Fibroblast of lung (primary cell): ENCODE measurements at regions not wholly inside any gene's neighbourhood (a gene's known extent, or its start where the extent isn't known, plus 50 kb on each side); places are given as distances from the start of the nearest gene placed in this dataset.

ENCODE experiments used
- DNase-seq, 2 donors: peaks; one replicate each; pipeline versions ENCODE4 v3.0.0 to v3.0.0-alpha.2; 2010; ENCODE audit warnings: low read depth in 2 of 2
- H2AFZ ChIP-seq: 2 replicates; pipeline ENCODE4 v1.5.1; 2012; ENCODE audit warnings: low read length, control low read depth, inconsistent platforms
- H3K27ac ChIP-seq: 2 replicates; pipeline ENCODE4 v1.5.1; 2011; ENCODE audit warnings: low read length, control low read depth; ENCODE audit not compliant: insufficient read depth
- H3K27me3 ChIP-seq: 2 replicates; pipeline ENCODE4 v1.5.1; 2011; ENCODE audit warnings: mild to moderate bottlenecking, low read length; ENCODE audit not compliant: control insufficient read depth, insufficient read depth
- H3K36me3 ChIP-seq: 2 replicates; pipeline ENCODE4 v1.5.1; 2011; ENCODE audit warnings: low read length; ENCODE audit not compliant: control insufficient read depth, insufficient read depth
- H3K4me1 ChIP-seq: 2 replicates; pipeline ENCODE4 v1.5.1; 2011; ENCODE audit warnings: low read length; ENCODE audit not compliant: control insufficient read depth, insufficient read depth; ENCODE audit errors: extremely low read depth
- H3K4me2 ChIP-seq: 2 replicates; pipeline ENCODE4 v1.5.1; 2011; ENCODE audit warnings: low read length, control low read depth; ENCODE audit not compliant: insufficient read depth; ENCODE audit errors: extremely low read depth
- H3K4me3 ChIP-seq, 4 experiments: fragments of 200-600 bp in 1 of 4; sonication (generic) in 1 of 4; replicated peaks in 1 of 4; 2 replicates each; pipeline ENCODE4 v1.5.1; 2011 to 2016; ENCODE audit warnings: low read length in 4 of 4, low read depth in 3 of 4, mild to moderate bottlenecking in 3 of 4, control low read depth in 2 of 4, inconsistent platforms in 1 of 4, mixed read lengths in 1 of 4; ENCODE audit not compliant: insufficient read depth in 1 of 4; ENCODE audit errors: control extremely low read depth in 1 of 4
- H3K79me2 ChIP-seq: 2 replicates; pipeline ENCODE4 v1.5.1; 2012; ENCODE audit warnings: mild to moderate bottlenecking, low read length, inconsistent platforms; ENCODE audit not compliant: control insufficient read depth, insufficient read depth
- H3K9ac ChIP-seq: 2 replicates; pipeline ENCODE4 v1.5.1; 2011; ENCODE audit warnings: mild to moderate bottlenecking, low read length, control low read depth; ENCODE audit not compliant: insufficient read depth
- H3K9me3 ChIP-seq: 2 replicates; pipeline ENCODE4 v1.5.1; 2012; ENCODE audit warnings: low read depth, low read length; ENCODE audit not compliant: control insufficient read depth, insufficient read depth
- H4K20me1 ChIP-seq: 2 replicates; pipeline ENCODE4 v1.5.1; 2011; ENCODE audit warnings: low read length; ENCODE audit not compliant: control insufficient read depth, insufficient read depth; ENCODE audit errors: extremely low read depth
- EZH2 ChIP-seq: IDR thresholded peaks from 2 replicates; pipeline ENCODE4 v1.5.1; 2012; ENCODE audit warnings: low read length, control low read depth, mild to moderate bottlenecking; ENCODE audit errors: missing control alignments
- TF ChIP-seq, protein P1 (sequence below), 2 donors: IDR thresholded peaks in 1 of 2; conservative IDR thresholded peaks in 1 of 2; 1 replicate in 1 of 2; 2 replicates in 1 of 2; pipeline ENCODE4 v1.5.1; 2011 to 2012; ENCODE audit warnings: low read length in 2 of 2, control low read depth in 1 of 2, inconsistent platforms in 1 of 2, low read depth in 1 of 2, mild to moderate bottlenecking in 1 of 2

GRCh38 chr10:130875116-130875515 is 436.4 kb downstream of the TCERG1L start:
- H3K4me3 ChIP-seq, result no peak overlapping the region
- H3K9me3 ChIP-seq, result no peaks in the 10 kb centered on the region
- TF ChIP-seq, protein P1, sequence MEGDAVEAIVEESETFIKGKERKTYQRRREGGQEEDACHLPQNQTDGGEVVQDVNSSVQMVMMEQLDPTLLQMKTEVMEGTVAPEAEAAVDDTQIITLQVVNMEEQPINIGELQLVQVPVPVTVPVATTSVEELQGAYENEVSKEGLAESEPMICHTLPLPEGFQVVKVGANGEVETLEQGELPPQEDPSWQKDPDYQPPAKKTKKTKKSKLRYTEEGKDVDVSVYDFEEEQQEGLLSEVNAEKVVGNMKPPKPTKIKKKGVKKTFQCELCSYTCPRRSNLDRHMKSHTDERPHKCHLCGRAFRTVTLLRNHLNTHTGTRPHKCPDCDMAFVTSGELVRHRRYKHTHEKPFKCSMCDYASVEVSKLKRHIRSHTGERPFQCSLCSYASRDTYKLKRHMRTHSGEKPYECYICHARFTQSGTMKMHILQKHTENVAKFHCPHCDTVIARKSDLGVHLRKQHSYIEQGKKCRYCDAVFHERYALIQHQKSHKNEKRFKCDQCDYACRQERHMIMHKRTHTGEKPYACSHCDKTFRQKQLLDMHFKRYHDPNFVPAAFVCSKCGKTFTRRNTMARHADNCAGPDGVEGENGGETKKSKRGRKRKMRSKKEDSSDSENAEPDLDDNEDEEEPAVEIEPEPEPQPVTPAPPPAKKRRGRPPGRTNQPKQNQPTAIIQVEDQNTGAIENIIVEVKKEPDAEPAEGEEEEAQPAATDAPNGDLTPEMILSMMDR (conservative IDR thresholded peaks at IDR 0.05 in 1 of 2, IDR thresholded peaks at IDR 0.05 in 1 of 2; ENCODE audit: low read depth in 1 of 2, low read length in 2 of 2), result no peak
- no peak for TF ChIP-seq EZH2
- H3K79me2 ChIP-seq, result no peaks in the 10 kb centered on the region
- no peaks in the 10 kb centered on the region for H3K27me3 ChIP-seq
- no peaks in the 10 kb centered on the region for H3K4me1 ChIP-seq
- no peak overlapping the region for H2AFZ ChIP-seq
- H3K4me2 ChIP-seq, result no peak overlapping the region
- H3K36me3 ChIP-seq, result no peaks in the 10 kb centered on the region
- no peaks in the 10 kb centered on the region for H4K20me1 ChIP-seq
- H3K27ac ChIP-seq, result no peak overlapping the region
- no peak for DNase-seq
- H3K9ac ChIP-seq, result no peak overlapping the region

DNA sequence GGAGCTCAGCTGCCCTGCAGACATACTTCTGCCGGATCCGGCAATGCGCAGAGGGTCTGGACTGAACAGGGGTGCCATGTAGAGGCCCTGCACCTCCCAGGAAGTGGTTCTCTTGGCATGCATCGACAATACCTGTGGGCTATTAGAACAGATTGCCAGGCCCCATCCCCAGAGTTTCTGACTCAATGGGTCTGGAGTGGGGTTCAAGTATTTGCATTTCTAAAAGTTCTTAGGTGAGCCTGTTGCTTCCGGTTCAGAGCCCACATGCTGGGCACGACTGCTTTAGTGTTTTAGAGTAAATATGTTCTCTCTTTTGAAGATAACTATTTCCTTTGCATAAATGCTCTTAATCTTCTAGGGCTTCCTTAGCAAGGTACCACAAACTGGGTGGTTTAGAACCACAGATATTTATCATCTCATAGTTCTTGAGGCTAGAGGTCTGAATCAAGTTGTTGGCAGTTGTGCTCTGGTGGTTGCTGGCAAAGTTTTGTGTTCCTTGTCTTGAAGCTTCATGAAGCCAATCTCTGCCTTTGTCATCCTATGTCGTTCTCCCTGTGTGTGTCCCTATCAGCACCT is 435.5 kb downstream of the TCERG1L start:
- H3K79me2 ChIP-seq, result no peaks in the 10 kb centered on the region
- H3K4me3 ChIP-seq, result no peak overlapping the region
- H3K4me1 ChIP-seq, result no peaks in the 10 kb centered on the region
- no peaks in the 10 kb centered on the region for H3K27me3 ChIP-seq
- H3K36me3 ChIP-seq, result no peaks in the 10 kb centered on the region
- H4K20me1 ChIP-seq, result no peaks in the 10 kb centered on the region
- H3K4me2 ChIP-seq, result no peak overlapping the region
- TF ChIP-seq EZH2, result no peak
- TF ChIP-seq, protein P1 (conservative IDR thresholded peaks at IDR 0.05 in 1 of 2, IDR thresholded peaks at IDR 0.05 in 1 of 2; ENCODE audit: low read depth in 1 of 2, low read length in 2 of 2), result no peak
- H3K9ac ChIP-seq, result no peak overlapping the region
- no peaks in the 10 kb centered on the region for H3K9me3 ChIP-seq
- H2AFZ ChIP-seq, result no peak overlapping the region
- no peak overlapping the region for H3K27ac ChIP-seq
- DNase-seq, result no peak

DNA sequence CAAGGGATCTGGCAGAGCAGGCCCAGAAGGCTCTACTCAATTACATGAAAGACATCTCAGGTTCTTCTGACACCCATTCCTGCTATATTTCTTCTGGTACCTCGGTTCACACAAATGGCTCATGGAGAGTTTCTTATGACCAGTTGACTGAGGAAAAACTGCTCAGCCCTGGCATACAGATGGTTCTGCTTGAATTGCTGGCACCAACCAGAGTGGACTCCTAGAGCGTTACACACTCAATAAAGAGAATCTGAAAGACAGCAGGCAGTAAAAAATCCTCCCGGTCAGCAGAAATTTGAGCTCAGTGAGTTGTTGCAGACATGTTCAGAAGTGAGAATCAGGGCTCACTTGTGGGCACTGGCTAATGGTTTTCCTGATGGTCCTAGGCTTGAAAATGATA is 434.4 kb downstream of the TCERG1L start:
- H3K4me1 ChIP-seq, result no peaks in the 10 kb centered on the region
- no peaks in the 10 kb centered on the region for H3K36me3 ChIP-seq
- no peak overlapping the region for H3K9ac ChIP-seq
- no peak for DNase-seq
- no peak overlapping the region for H3K4me3 ChIP-seq
- H4K20me1 ChIP-seq, result no peaks in the 10 kb centered on the region
- H3K79me2 ChIP-seq, result no peaks in the 10 kb centered on the region
- no peak overlapping the region for H3K27ac ChIP-seq
- H3K4me2 ChIP-seq, result no peak overlapping the region
- H3K27me3 ChIP-seq, result no peaks in the 10 kb centered on the region
- TF ChIP-seq EZH2, result no peak
- TF ChIP-seq, protein P1 (conservative IDR thresholded peaks at IDR 0.05 in 1 of 2, IDR thresholded peaks at IDR 0.05 in 1 of 2; ENCODE audit: low read depth in 1 of 2, low read length in 2 of 2), result no peak
- H2AFZ ChIP-seq, result no peak overlapping the region
- no peaks in the 10 kb centered on the region for H3K9me3 ChIP-seq
